Gastroesophageal sphincter (tissue), 3 donors: ENCODE measurements at regions not wholly inside any gene's neighbourhood (a gene's known extent, or its start where the extent isn't known, plus 50 kb on each side); places are given as distances from the start of the nearest gene placed in this dataset.

Experiments used
- CTCF ChIP-seq, 4 experiments: fragments of 200-600 bp in 2 of 4; fragments of 450-650 bp in 2 of 4; sonication (generic) in 1 of 4; IDR thresholded peaks; one replicate each; pipeline ENCODE4 v1.5.1; 2017 to 2019; ENCODE audit warnings: antibody characterized with exemption in 4 of 4, mild to moderate bottlenecking in 2 of 4, moderate library complexity in 2 of 4
- EP300 ChIP-seq: sonication (generic); formaldehyde crosslinking; IDR thresholded peaks from one replicate; pipeline ENCODE4 v1.6.1; 2017; ENCODE audit warnings: antibody characterized with exemption, mild to moderate bottlenecking
- POLR2AphosphoS5 ChIP-seq: sonication (generic); formaldehyde crosslinking; IDR thresholded peaks from one replicate; pipeline ENCODE4 v1.6.1; 2017; ENCODE audit warnings: antibody characterized with exemption

DNA sequence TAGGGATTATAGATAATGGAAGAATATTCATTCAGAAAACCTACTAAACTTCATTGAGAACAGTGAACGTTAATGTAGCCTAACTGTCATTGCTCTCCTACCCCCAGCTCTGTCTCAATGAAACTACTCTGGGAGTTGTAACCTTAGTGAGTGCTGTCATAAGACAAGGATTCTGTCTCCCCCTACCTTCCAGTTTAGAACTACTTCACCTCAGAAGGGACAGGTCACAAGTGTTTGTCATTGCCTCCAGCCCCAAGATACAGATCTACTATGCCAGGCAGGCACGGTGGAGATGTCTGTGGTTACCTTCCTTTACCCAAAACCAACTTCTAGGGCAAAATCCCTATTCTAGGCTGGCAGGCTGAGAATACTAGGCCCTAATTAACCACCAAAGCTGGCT, 833.1 kb upstream of the SEL1L start:
- no peak for TF ChIP-seq EP300
- TF ChIP-seq CTCF (IDR thresholded peaks at IDR 0.05) = no peak
- TF ChIP-seq POLR2AphosphoS5 = no peak
